Kidney (tissue), 13 donors: ENCODE measurements at regions not wholly inside any gene's neighbourhood (a gene's known extent, or its start where the extent isn't known, plus 50 kb on each side); places are given as distances from the start of the nearest gene placed in this dataset.
A peak's percentile ranks its signal among the peaks of the same experiment; 100 is the strongest.

Experiments
- DNase-seq, 5 donors: peaks; one replicate each; pipeline ENCODE4 v3.0.0-alpha.2; 2013 to 2020
- FAIRE-seq: peaks from 2 replicates; lab custom pipeline; 2012; peaks lifted over from hg19 to GRCh38; lab: Jason Lieb, UNC
- H3K27ac ChIP-seq, 2 donors: one replicate each; pipeline ENCODE4 v1.7.0; 2013; ENCODE audit warnings: low read depth in 2 of 2, low read length in 2 of 2, inconsistent platforms in 1 of 2
- H3K27me3 ChIP-seq: one replicate; pipeline ENCODE4 v1.7.1; 2013; ENCODE audit warnings: low read length, inconsistent platforms; ENCODE audit not compliant: control insufficient read depth, insufficient read depth
- H3K36me3 ChIP-seq, 3 donors: one replicate each; pipeline versions ENCODE4 v1.7.0 to v1.7.1; 2013; ENCODE audit warnings: low read length in 3 of 3, control low read depth in 1 of 3, inconsistent platforms in 1 of 3; ENCODE audit not compliant: insufficient read depth in 3 of 3, control insufficient read depth in 2 of 3
- H3K4me1 ChIP-seq, 3 donors: one replicate each; pipeline versions ENCODE4 v1.7.0 to v1.7.1; 2013; ENCODE audit warnings: low read length in 3 of 3, inconsistent platforms in 1 of 3, low read depth in 1 of 3; ENCODE audit not compliant: control insufficient read depth in 2 of 3, insufficient read depth in 2 of 3
- H3K4me3 ChIP-seq, 3 donors: one replicate each; pipeline versions ENCODE4 v1.7.0 to v1.8.1; 2013; ENCODE audit warnings: low read length in 3 of 3, control low read depth in 1 of 3, inconsistent platforms in 1 of 3
- H3K9ac ChIP-seq, 3 donors: one replicate each; pipeline versions ENCODE4 v1.7.0 to v1.7.1; 2013; ENCODE audit warnings: low read length in 3 of 3, control low read depth in 1 of 3, inconsistent platforms in 1 of 3
- H3K9me3 ChIP-seq, 3 donors: one replicate each; pipeline versions ENCODE4 v1.7.0 to v1.7.1; 2013; ENCODE audit warnings: low read length in 3 of 3, control low read depth in 1 of 3, inconsistent platforms in 1 of 3; ENCODE audit not compliant: control insufficient read depth in 2 of 3, insufficient read depth in 1 of 3
- intact Hi-C: fragments of 100-400 bp; cut with DNase I; formaldehyde crosslinking; loops from one replicate; pipeline ENCODE4 v1.11.1; 2022
- TF ChIP-seq, protein P1 (sequence below): IDR thresholded peaks from 3 replicates; pipeline ENCODE4 v1.5.1; 2012; ENCODE audit warnings: mild to moderate bottlenecking, moderate library complexity, borderline replicate concordance; ENCODE audit not compliant: insufficient read depth; ENCODE audit errors: extremely low read depth
- donor health status: control.
- donor health status: control.
- donor health status: control.
- donor health status: control.
- donor health status: control.
- donor health status: DM: yes; HTN: yes; CAD: no.
- donor health status: Normal renal cell carcinoma (clear cell type).

DNA sequence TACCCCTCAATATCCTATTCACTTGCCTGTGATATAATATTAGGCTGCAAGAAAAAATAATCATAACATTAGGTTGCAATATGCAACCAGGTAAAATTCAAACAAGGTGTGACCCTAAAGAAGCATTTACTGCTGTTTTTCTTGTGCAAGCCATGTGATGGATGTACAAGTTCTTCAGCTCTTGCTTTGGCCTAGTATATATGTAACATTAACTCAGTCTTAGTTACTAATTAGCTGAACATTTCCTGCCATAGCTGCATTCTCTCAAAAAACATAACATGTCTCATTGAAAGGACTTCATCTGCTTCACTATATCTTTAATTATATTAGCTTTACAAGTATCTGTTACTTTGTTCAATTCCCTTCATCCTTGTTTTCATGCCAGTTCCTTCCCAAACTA lies 406.8 kb upstream of the HTR2A start:
- intact Hi-C loops = no loop called here
- Histone ChIP-seq H3K27me3 (no peaks in the 10 kb centered on the region), H3K27ac (no peak overlapping the region), H3K4me1 (no peaks in the 10 kb centered on the region), H3K4me3 (no peak overlapping the region), H3K9ac (no peak overlapping the region), H3K9me3 (peaks cover 0 to 2% (median 0%) of the 10 kb centered on the region in 3 donors), H3K36me3 (no peaks in the 10 kb centered on the region)
- FAIRE-seq (no peak), DNase-seq (peak in 2 of 5 donors; percentile 10 to 19)
- TF ChIP-seq, protein P1, sequence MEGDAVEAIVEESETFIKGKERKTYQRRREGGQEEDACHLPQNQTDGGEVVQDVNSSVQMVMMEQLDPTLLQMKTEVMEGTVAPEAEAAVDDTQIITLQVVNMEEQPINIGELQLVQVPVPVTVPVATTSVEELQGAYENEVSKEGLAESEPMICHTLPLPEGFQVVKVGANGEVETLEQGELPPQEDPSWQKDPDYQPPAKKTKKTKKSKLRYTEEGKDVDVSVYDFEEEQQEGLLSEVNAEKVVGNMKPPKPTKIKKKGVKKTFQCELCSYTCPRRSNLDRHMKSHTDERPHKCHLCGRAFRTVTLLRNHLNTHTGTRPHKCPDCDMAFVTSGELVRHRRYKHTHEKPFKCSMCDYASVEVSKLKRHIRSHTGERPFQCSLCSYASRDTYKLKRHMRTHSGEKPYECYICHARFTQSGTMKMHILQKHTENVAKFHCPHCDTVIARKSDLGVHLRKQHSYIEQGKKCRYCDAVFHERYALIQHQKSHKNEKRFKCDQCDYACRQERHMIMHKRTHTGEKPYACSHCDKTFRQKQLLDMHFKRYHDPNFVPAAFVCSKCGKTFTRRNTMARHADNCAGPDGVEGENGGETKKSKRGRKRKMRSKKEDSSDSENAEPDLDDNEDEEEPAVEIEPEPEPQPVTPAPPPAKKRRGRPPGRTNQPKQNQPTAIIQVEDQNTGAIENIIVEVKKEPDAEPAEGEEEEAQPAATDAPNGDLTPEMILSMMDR = no peak

- H3K36me3 ChIP-seq = no peaks in the 10 kb centered on the region
- H3K27ac ChIP-seq = no peak overlapping the region
- peaks cover 0 to 2% (median 0%) of the 10 kb centered on the region in 3 donors for H3K9me3 ChIP-seq
- no peaks in the 10 kb centered on the region for H3K4me1 ChIP-seq
- no peak overlapping the region for H3K4me3 ChIP-seq
- no peak overlapping the region for H3K9ac ChIP-seq
- intact Hi-C loops = no loop called here
- H3K27me3 ChIP-seq = no peaks in the 10 kb centered on the region
- DNase-seq (no peak), FAIRE-seq (no peak)
- TF ChIP-seq, protein P1 = no peak
Observed at GRCh38 chr13:47299304-47299703, 402.5 kb upstream of the HTR2A start.

DNA sequence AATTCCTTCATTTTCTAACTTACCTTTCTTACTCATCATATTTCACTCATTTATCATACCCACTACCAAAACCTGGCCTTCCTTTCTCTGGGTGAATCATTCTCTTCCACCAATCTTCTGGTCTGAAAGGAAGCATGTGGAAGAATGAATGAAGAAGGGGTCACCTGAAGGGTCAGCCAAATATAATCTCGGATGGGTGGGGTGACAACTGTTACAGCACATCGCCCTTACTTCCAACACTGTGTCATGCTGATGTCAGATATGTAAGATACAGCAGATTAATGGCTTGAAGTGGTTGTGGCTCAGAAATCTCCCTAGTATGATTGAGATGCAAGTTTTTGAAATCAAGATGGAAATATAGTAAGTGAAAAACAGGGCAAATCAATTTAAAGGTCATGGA lies 401.7 kb upstream of the HTR2A start:
- H3K4me1 ChIP-seq = no peaks in the 10 kb centered on the region
- no peaks in the 10 kb centered on the region for H3K36me3 ChIP-seq
- no peaks in the 10 kb centered on the region for H3K27me3 ChIP-seq
- TF ChIP-seq, protein P1 = no peak
- intact Hi-C loops = no loop called here
- no peak overlapping the region for H3K9ac ChIP-seq
- no peak overlapping the region for H3K4me3 ChIP-seq
- peaks cover 0 to 2% (median 0%) of the 10 kb centered on the region in 3 donors for H3K9me3 ChIP-seq
- FAIRE-seq (no peak), DNase-seq (no peak)
- H3K27ac ChIP-seq = no peak overlapping the region

GRCh38 chr13:47294691-47295090 lies 397.8 kb upstream of the HTR2A start:
- Histone ChIP-seq H3K36me3 (no peaks in the 10 kb centered on the region), H3K4me3 (no peak overlapping the region), H3K27ac (no peak overlapping the region), H3K27me3 (no peaks in the 10 kb centered on the region), H3K4me1 (no peaks in the 10 kb centered on the region), H3K9me3 (peaks cover 0 to 2% (median 0%) of the 10 kb centered on the region in 3 donors), H3K9ac (no peak overlapping the region)
- DNase-seq (no peak), FAIRE-seq (no peak)
- intact Hi-C loops = no loop called here
- TF ChIP-seq, protein P1 = no peak
